Left hindlimb (tissue), 1 donor: ENCODE measurements at regions not wholly inside any gene's neighbourhood (a gene's known extent, or its start where the extent isn't known, plus 50 kb on each side); places are given as distances from the start of the nearest gene placed in this dataset.
"Not testable (repeated sequence)": the region's sequence is repeated elsewhere in the genome, so short reads cannot be mapped to it uniquely, and the experiment has no call there.

Experiments
- DNase-seq: peaks from one replicate; pipeline ENCODE4 v3.0.0-alpha.2; 2018

GRCh38 chr4:170391066-170391740 lies 301.4 kb upstream of the AADAT start:
- no peak for DNase-seq

DNA sequence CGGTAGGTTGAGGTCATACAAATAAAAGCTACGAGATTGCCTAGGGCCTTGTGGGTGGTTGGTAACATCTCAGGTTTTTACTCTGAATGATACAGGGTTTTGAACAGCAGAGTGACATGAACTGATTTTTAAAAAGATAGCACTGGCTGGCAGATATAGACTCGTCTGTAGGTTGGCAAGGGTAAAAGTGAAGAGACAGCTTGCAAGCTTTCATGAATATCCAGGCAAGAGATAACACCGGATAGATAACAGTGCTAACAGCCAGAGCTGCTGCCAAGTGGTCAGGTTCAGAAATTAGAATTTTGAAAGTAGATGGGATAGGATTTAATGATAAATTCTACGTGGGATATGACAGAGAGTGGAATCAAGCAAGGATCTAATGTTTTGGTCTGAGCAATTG lies 299.7 kb upstream of the AADAT start:
- DNase-seq: no peak

DNA sequence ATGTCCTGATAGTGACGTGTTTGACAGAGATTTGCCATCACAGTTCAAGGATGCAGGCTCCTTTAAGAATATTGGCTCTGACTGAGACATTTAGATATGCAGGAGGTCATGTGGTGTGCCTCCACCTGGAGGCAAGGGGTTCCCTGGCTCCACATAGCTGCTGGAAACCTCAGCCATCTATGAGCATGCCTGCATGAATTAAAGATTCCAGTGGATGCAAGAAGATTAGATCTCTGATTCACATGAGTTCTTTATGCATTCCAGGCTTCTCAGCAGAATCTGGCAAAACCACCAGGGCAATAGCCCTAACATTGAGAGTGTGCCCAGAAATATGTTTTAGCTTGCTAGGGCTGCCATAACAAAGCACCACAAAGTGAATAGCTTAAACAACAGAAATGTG lies 298.5 kb upstream of the AADAT start:
- no peak for DNase-seq

GRCh38 chr4:170386971-170387370 lies 297.2 kb upstream of the AADAT start:
- no peak for DNase-seq

DNA sequence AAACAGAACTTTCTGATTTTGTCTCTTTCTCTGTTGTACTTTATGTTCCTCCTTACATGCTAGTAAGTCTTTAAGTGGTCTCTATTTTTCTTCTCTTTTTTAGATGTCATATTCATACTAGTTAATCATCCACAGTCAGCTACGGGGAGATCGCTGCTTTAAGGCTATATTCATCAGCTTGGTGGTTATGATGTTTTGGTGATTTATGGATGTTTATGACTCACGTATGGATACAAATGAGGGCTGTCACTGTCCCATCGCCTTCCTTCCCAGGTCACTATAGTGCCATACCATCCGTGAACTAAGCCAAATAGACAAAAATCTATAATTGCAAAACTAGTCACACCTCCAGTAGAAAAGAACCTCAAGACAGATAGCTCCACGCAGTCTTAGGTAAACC lies 296.8 kb upstream of the AADAT start:
- DNase-seq: no peak

- no peak for DNase-seq
Measured at GRCh38 chr4:170374770-170375169, 285.0 kb upstream of the AADAT start.

- no peak for DNase-seq
Measured at GRCh38 chr4:170348945-170349344, 259.2 kb upstream of the AADAT start.

GRCh38 chr4:170347191-170347590 lies 257.4 kb upstream of the AADAT start:
- not testable (repeated sequence) for DNase-seq

GRCh38 chr4:170339522-170339921 lies 249.8 kb upstream of the AADAT start:
- DNase-seq: no peak

DNA sequence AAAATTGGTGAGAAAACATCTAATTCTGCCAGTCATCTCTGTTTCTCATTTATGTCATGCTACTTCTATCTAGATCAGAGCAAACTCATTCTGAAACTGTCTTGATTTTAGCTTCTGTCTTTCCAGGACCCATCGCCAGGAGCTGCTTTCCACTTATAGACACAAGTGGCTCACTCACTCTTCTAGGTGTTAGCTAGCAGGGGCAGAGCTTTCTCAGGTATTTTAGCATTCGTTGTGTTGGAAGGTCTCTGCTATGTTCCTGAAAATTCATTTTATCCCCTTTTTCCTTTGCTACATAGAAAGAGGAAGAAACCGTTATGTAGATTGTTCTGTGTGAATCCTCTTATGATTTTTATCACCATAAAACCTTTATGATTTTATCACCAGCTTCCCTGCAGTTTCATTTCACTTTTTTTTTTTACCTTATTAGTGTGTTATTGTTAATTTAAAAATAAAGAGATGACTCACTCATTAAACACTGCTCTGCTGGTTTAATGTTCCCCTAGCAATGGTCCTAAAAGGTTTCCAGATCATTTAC lies 246.6 kb upstream of the AADAT start:
- DNase-seq: no peak

GRCh38 chr4:170325599-170325998 lies 235.8 kb upstream of the AADAT start:
- DNase-seq: no peak

DNA sequence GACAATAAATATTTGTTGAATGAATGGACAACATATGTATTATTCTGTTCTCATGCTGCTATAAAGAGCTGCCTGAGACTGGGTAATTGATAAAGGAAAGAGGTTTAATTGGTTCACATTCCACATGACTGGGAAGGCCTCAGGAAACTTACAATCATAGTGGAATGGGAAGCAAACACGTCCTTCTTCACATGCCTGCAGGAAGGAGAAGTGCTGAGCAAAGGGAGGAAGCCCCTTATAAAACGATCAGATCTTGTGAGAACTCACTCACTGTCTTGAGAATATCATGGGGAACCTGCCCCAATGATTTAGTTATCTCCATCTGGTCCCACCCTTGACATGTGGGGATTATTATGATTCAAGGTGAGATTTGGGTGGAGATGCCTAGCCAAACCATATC lies 233.9 kb upstream of the AADAT start:
- DNase-seq: no peak

DNA sequence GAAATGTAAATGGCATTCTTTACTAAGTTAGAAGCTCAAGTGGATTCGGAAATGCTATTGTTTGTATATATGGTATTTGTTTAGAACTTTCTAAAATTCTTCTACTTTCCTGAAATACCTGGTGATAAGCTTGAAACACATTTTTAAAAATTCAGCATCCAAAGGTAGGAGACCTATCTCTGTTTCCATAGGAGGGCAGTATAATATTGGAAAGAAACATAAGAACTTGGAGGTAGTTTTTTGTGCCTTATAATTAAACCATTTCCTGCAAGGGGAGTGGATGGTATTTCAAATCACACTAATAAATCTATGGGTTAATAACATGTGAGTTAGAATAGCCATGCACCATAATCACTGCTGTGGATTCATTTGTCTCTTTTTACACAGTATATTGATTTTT lies 217.4 kb upstream of the AADAT start:
- no peak for DNase-seq

DNA sequence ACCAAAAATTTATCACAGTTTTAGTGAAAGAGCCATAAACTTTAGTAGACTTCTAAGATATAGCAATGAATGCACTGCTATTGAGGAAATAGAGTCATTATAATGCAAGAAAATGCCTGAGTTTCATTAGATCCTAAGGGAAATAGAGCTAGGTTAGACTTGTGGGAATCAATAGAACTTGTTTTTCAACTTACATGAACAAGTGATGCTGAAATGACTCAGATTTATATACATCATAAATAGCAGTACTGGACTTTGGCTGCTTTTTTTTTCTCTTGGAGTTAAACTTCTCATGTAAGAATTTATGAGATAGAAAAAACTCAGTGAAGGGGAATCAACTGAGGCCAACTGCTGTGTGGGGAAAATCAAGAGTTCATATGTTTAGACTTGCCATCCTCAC lies 216.5 kb upstream of the AADAT start:
- no peak for DNase-seq

- no peak for DNase-seq
Measured at GRCh38 chr4:170305627-170306026, 215.9 kb upstream of the AADAT start.

GRCh38 chr4:170281027-170281426 lies 191.3 kb upstream of the AADAT start:
- no peak for DNase-seq

GRCh38 chr4:170278460-170278859 lies 188.7 kb upstream of the AADAT start:
- no peak for DNase-seq

GRCh38 chr4:170274616-170275015 lies 184.9 kb upstream of the AADAT start:
- no peak for DNase-seq

GRCh38 chr4:170272959-170273358 lies 183.2 kb upstream of the AADAT start:
- no peak for DNase-seq

DNA sequence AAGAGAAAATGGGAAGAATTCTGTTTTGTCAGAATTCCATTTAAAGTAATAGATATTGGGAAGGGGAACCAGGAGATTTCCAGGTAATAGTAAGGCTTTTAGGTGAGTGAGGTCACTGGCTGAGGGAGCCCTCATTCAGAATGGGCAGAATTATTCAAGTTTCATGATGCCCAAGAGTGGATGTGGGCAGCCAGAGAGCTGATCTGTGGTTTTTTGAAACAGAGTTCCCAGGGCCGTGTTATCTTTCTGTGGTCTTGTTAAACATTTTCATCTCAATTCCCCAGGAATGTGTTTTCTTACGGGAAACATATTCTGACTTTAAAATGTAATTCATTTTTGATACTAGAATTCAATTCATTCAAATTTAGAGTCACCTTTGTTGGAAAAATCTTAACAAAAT lies 182.0 kb upstream of the AADAT start:
- no peak for DNase-seq

DNA sequence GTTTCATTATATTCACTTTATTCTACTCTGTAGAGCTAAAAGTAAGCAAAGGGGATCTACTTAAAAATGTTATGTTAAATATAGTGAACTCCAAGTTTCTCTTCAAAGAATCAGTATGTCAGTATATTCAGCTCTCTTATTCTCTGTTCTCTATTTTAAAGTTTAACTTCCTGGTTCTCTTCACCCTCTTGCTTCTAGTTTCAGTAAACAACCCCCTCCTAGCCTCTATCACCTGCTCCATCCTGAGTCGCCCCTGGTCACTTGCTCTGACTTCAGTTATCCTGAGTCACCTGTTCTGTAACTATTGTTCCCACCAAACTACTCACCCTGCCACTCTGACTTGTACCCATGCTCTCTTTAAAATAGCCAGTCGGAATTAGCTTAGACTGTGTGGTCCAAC lies 180.9 kb upstream of the AADAT start:
- no peak for DNase-seq

GRCh38 chr4:170269950-170270349 lies 180.2 kb upstream of the AADAT start:
- no peak for DNase-seq

- peak; percentile 83 for DNase-seq
Measured at GRCh38 chr4:170259631-170260153, 169.9 kb upstream of the AADAT start.

GRCh38 chr4:170256807-170257206 lies 167.1 kb upstream of the AADAT start:
- DNase-seq: no peak

- DNase-seq: no peak
Measured at GRCh38 chr4:170248576-170248975, 158.8 kb upstream of the AADAT start.
